ENCODE measurements at regions not wholly inside any gene's neighbourhood (a gene's known extent, or its start where the extent isn't known, plus 50 kb on each side); places are given as distances from the start of the nearest gene placed in this dataset.

GRCh38 chr13:86974995-86975328 is 696.2 kb upstream of the SLITRK5 start:
- dilution Hi-C loops (cut with MboI; ENCODE audit: extremely low pct_ligation_motif_present, low sequenced_read_pairs): no loop called here
- intact Hi-C loops (cut with micrococcal nuclease): no loop called here
- POLR2A ChIA-PET: no interaction called here
- H2AFZ ChIP-seq (ENCODE audit: low read depth, low read length): no peak overlapping the region
- H3K36me3 ChIP-seq (ENCODE audit: control insufficient read depth in 2 of 2, extremely low read depth in 1 of 2, insufficient read depth in 2 of 2, low read length in 2 of 2): no peaks in the 10 kb centered on the region
- DNase-seq (ENCODE audit: low read depth, low spot score) (no peak), FAIRE-seq (no peak)
- H3K9me3 ChIP-seq (replicated peaks; ENCODE audit: control insufficient read depth, insufficient read depth, low read length): peaks cover 2% of the 10 kb centered on the region
- no peak overlapping the region for H3K4me3 ChIP-seq (replicated peaks in 1 of 3; ENCODE audit: insufficient read depth in 1 of 3, low read depth in 1 of 3, low read length in 3 of 3)
- H3K9me1 ChIP-seq (replicated peaks; ENCODE audit: control insufficient read depth, extremely low read depth, insufficient read depth, low read length): no peaks in the 10 kb centered on the region
- CTCF ChIA-PET: no interaction called here
- no peak overlapping the region for H3K27ac ChIP-seq (ENCODE audit: insufficient read depth, low read depth, low read length)
- H3K9ac ChIP-seq (replicated peaks; ENCODE audit: extremely low read depth, insufficient read depth, low read length): no peak overlapping the region
- no peaks in the 10 kb centered on the region for H4K20me1 ChIP-seq (replicated peaks; ENCODE audit: control insufficient read depth, extremely low read depth, insufficient read depth, low read length)
- TF ChIP-seq FOS (IDR thresholded peaks at IDR 0.05; ENCODE audit: borderline replicate concordance, insufficient read depth, low read length) (no peak), POLR2A (IDR thresholded peaks at IDR 0.05; ENCODE audit: low read depth, low read length) (no peak), MAX (IDR thresholded peaks at IDR 0.05; ENCODE audit: insufficient read depth, insufficient read length) (no peak), CTCF (IDR thresholded peaks at IDR 0.05; ENCODE audit: extremely low read depth in 1 of 2, insufficient read depth in 1 of 2, low read depth in 1 of 2, low read length in 2 of 2) (no peak), POLR2AphosphoS5 (IDR thresholded peaks at IDR 0.05; ENCODE audit: insufficient read depth, low read depth, low read length) (no peak), EZH2 (IDR thresholded peaks at IDR 0.05; ENCODE audit: borderline replicate concordance, low read depth, low read length, severe bottlenecking) (no peak), JUN (IDR thresholded peaks at IDR 0.05; ENCODE audit: borderline replicate concordance, insufficient read depth, insufficient read length, low read depth) (no peak), MYC (IDR thresholded peaks at IDR 0.05; ENCODE audit: low read depth, low read length) (no peak), GATA2 (IDR thresholded peaks at IDR 0.05; ENCODE audit: insufficient read depth, insufficient read length, low read depth, low read length) (no peak)
- no peaks in the 10 kb centered on the region for H3K4me1 ChIP-seq (ENCODE audit: control insufficient read depth, extremely low read depth, insufficient read depth, low read length)
- no peak overlapping the region for H3K4me2 ChIP-seq (ENCODE audit: insufficient read depth, low read length)
- no TSS peak for BruUV-seq (replicated peaks)
- no peaks in the 10 kb centered on the region for H3K79me2 ChIP-seq (ENCODE audit: control insufficient read depth, insufficient read depth, low read length)
- H3K27me3 ChIP-seq (ENCODE audit: control insufficient read depth in 2 of 2, insufficient read depth in 2 of 2, low read length in 2 of 2): no peaks in the 10 kb centered on the region
